ENCODE measurements at regions not wholly inside any gene's neighbourhood (a gene's known extent, or its start where the extent isn't known, plus 50 kb on each side); places are given as distances from the start of the nearest gene placed in this dataset.

GRCh38 chr6:25179051-25179778 is 100.0 kb upstream of the CARMIL1 start:
- TF ChIP-seq CTCF (conservative IDR thresholded peaks at IDR 0.05) (no peak), ZFX (IDR thresholded peaks at IDR 0.05) (no peak)

Data from C4-2B (cell line).